IPS-18a (cell line): ENCODE measurements at regions not wholly inside any gene's neighbourhood (a gene's known extent, or its start where the extent isn't known, plus 50 kb on each side); places are given as distances from the start of the nearest gene placed in this dataset.

Experiments used
- H3K27ac ChIP-seq: one replicate; pipeline ENCODE4 v1.5.1; 2013; ENCODE audit warnings: low read length
- H3K27me3 ChIP-seq: one replicate; pipeline ENCODE4 v1.6.1; 2013; ENCODE audit warnings: mild to moderate bottlenecking, low read length; ENCODE audit not compliant: control insufficient read depth, insufficient read depth
- H3K36me3 ChIP-seq: one replicate; pipeline ENCODE4 v1.6.1; 2013; ENCODE audit warnings: low read depth, low read length; ENCODE audit not compliant: control insufficient read depth
- H3K4me1 ChIP-seq: one replicate; pipeline ENCODE4 v1.6.1; 2013; ENCODE audit warnings: low read depth, low read length; ENCODE audit not compliant: control insufficient read depth
- H3K4me3 ChIP-seq: one replicate; pipeline ENCODE4 v1.5.1; 2013; ENCODE audit warnings: low read length
- H3K9ac ChIP-seq: one replicate; pipeline ENCODE4 v1.6.1; 2013; ENCODE audit warnings: mild to moderate bottlenecking, low read length, moderate library complexity
- H3K9me3 ChIP-seq: one replicate; pipeline ENCODE4 v1.6.1; 2013; ENCODE audit warnings: low read depth, low read length; ENCODE audit not compliant: control insufficient read depth

DNA sequence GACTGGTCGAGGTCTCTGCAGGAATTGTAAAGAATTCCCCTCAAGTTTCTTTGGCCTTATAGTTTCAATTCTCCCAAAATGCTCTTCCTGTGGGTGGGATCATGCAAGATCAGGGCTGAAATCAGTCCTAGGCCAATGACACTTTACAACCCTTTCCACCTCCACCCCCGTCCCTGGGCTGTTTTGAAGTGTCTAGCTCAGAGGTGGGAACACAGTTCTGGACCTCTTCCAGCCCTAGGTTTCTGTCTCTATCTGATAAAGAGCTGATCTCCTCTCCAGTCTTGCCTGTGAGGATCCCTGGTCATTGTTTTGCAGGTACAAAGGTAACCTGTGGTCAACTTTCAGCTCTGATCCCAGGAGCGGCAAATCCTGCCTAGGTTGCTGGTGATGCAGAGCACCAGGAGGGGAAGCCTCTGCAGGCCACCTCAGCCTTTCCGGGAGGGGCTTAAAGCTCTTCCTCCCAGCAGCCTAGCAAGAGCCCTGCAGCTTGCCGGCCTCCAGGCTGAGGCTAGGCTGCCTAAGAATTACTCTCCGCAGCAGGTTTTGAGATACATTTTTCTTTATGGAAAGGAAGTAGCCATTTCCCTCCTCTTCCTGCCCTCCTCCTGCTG, 69.8 kb upstream of the WIPF1 start:
- Histone ChIP-seq H3K27me3 (no peaks in the 10 kb centered on the region), H3K9ac (no peak overlapping the region), H3K9me3 (no peaks in the 10 kb centered on the region), H3K4me1 (no peaks in the 10 kb centered on the region), H3K4me3 (no peak overlapping the region), H3K27ac (no peak overlapping the region), H3K36me3 (no peaks in the 10 kb centered on the region)

DNA sequence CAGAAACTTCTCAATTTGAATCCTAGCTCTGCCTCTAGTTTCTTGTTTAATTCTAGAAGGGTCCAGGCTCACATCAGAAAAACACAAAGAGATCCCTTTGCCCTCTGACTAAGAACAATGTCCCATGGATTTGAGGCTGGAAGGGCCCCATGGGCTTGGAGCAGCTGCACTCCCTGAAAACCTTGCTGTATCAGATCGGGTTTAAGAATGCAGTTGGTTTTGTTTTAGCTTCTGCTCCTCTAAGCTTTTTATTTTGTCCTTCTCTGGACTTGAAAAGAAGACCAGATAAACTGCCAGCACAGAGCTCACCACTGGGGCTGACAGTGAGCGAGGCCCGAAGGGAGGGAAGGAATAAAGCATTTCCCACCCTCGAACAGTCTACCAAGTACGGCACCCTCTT, 69.2 kb upstream of the WIPF1 start:
- no peaks in the 10 kb centered on the region for H3K9me3 ChIP-seq
- no peaks in the 10 kb centered on the region for H3K4me1 ChIP-seq
- H3K9ac ChIP-seq = no peak overlapping the region
- H3K4me3 ChIP-seq = no peak overlapping the region
- H3K27ac ChIP-seq = no peak overlapping the region
- H3K36me3 ChIP-seq = no peaks in the 10 kb centered on the region
- no peaks in the 10 kb centered on the region for H3K27me3 ChIP-seq

DNA sequence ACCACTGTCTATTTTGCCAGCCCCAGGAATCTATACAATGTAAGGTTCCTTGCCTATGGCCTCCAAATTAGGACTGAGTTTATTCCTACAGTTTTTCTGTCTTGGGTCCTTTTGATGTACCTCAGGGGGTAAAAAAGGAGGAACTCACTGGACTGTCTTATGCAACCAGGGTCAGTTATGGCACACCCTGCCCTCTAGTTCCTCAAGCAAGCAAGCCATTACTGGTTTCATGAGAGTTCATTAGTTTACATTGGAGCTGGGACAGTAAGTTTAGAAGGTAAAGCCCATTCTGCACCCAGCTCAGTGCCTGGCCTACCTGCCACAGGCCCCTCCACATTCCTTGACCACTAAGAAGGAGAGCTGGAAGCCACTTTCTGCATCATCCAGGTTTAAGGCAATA, 68.7 kb upstream of the WIPF1 start:
- Histone ChIP-seq H3K36me3 (no peaks in the 10 kb centered on the region), H3K4me1 (no peaks in the 10 kb centered on the region), H3K9ac (no peak overlapping the region), H3K4me3 (no peak overlapping the region), H3K27me3 (no peaks in the 10 kb centered on the region), H3K9me3 (no peaks in the 10 kb centered on the region), H3K27ac (no peak overlapping the region)

DNA sequence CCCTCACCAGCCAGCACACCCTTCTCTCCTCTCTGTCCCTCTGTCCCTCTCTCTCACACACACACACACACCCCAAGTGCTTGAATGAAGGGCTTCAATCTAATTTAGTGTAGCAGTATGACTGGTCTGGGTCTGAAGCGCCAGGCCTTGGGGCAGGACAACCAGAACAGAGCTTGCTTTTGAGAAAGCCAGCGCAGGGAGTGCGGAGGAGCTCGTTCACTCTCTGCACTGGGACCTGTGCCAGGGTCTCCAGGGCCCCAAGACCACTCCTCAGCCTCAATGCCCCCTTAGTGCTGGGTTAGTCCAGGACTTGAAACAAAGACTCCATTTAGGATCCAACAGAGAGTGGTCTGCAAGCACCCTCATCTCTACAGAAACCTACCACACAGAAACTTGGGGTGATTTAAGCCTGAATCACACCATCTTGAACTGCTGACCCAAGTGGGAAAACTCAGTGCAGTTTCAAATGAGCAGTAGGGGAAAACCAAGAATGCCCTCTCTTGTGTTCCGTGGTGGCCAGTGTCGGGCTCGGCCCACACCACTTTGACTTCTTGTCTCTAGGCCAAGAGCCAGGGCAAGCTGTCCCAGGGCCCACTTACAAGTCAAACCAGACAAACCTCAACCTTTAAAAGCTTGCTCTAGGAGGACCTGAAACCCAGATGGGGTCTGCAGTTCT, 66.6 kb upstream of the WIPF1 start:
- no peak overlapping the region for H3K9ac ChIP-seq
- no peaks in the 10 kb centered on the region for H3K4me1 ChIP-seq
- no peaks in the 10 kb centered on the region for H3K9me3 ChIP-seq
- no peak overlapping the region for H3K27ac ChIP-seq
- H3K36me3 ChIP-seq = no peaks in the 10 kb centered on the region
- no peaks in the 10 kb centered on the region for H3K27me3 ChIP-seq
- H3K4me3 ChIP-seq = no peak overlapping the region

DNA sequence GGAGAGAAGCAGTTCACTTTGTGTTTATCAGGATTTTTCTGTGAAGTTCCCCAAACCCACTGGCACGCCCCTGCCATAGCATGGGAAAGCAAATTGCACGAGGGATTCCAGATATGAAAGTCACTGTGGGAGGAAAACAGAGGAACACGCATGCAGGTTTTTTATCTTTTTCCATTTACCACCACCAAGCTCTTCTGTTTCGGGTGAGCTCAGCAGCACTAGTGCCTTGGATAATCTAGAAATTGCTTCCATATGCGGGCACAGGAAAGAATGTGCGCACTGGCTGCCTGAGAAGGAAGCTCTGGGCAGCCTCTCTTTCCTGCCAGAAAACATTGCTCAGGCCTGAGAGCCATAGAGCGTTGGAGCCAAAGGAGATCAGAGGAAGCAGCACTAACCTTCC, 65.9 kb upstream of the WIPF1 start:
- Histone ChIP-seq H3K27ac (no peak overlapping the region), H3K36me3 (no peaks in the 10 kb centered on the region), H3K4me1 (no peaks in the 10 kb centered on the region), H3K27me3 (no peaks in the 10 kb centered on the region), H3K9ac (no peak overlapping the region), H3K9me3 (no peaks in the 10 kb centered on the region), H3K4me3 (no peak overlapping the region)

DNA sequence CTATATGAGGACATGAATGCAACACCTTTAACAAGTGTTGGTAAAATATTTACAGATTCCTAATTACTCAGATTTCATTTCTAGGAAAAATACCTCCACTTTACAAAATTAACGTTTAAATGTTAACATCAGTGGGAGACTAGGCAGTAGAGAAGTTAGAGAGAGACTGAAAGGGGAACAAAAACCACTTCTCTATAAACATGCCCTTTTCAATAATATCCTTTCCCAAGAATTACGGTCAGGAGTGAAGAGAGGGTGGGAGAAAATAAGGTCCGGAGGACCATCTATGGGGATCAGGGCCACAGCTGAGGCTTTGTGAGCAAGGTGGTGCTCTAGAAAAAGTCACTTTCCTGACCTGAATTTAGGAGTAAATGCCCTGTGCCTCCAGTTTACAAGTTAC, 65.3 kb upstream of the WIPF1 start:
- Histone ChIP-seq H3K27me3 (no peaks in the 10 kb centered on the region), H3K27ac (no peak overlapping the region)

DNA sequence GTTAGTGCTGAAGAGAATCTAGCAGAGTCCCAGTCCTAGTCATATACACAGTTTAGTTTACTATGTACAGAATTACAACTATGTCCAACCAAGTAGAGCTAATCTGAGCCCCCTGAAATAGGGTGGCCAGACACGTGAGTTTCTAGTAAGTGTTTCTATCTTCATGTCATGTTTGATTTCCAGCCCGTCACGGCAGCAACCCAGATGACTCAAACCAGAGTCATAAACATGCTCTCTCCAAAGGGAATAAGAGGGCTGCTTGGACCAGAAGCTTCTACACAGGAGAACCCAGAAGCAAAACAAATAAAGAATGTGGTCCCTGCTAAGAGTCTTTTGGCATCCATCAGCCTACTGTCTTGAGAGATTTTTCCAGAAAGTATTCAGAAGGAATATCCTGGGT, 64.9 kb upstream of the WIPF1 start:
- Histone ChIP-seq H3K9ac (no peak overlapping the region), H3K36me3 (no peaks in the 10 kb centered on the region), H3K27me3 (no peaks in the 10 kb centered on the region), H3K9me3 (no peaks in the 10 kb centered on the region), H3K4me1 (no peaks in the 10 kb centered on the region), H3K27ac (no peak overlapping the region), H3K4me3 (no peak overlapping the region)

More for the DNA sequence above, 65.3 kb upstream of the WIPF1 start:
- Histone ChIP-seq H3K9ac (no peak overlapping the region), H3K4me1 (no peaks in the 10 kb centered on the region), H3K36me3 (no peaks in the 10 kb centered on the region), H3K4me3 (no peak overlapping the region), H3K9me3 (no peaks in the 10 kb centered on the region)

DNA sequence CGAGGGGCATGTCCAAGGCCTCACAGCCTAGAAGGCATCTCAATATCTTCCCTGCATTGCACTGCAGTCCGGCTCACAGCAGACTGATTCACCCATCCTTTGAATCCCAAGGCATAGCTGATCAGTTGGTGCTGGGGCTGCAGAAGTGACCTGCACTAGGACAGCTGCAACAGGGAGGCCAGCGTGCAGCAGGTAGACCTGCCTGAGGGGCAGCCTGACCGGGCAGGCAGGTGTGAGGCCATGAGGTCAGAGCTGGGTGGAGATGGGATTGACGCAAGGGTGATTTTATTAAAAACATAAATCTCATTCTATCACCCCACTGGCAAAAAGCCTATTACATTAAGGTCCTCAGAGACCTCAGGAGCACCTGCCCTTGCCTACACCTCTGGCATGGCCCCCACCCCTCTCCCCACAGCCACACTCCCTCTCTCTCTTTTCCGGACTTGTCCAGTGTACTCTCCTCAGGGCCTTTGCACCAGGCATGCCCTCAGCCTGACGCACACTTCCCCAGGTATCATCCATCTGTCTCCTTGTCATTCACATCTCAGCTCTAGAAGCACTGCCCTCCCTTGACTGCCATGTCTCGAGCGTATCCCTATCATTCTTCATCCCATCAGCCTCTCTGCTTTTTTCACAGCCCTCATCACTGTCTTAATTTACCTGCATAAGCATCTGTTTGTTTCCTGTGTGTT, 63.5 kb upstream of the WIPF1 start:
- Histone ChIP-seq H3K4me3 (no peak overlapping the region), H3K27ac (no peak overlapping the region)

DNA sequence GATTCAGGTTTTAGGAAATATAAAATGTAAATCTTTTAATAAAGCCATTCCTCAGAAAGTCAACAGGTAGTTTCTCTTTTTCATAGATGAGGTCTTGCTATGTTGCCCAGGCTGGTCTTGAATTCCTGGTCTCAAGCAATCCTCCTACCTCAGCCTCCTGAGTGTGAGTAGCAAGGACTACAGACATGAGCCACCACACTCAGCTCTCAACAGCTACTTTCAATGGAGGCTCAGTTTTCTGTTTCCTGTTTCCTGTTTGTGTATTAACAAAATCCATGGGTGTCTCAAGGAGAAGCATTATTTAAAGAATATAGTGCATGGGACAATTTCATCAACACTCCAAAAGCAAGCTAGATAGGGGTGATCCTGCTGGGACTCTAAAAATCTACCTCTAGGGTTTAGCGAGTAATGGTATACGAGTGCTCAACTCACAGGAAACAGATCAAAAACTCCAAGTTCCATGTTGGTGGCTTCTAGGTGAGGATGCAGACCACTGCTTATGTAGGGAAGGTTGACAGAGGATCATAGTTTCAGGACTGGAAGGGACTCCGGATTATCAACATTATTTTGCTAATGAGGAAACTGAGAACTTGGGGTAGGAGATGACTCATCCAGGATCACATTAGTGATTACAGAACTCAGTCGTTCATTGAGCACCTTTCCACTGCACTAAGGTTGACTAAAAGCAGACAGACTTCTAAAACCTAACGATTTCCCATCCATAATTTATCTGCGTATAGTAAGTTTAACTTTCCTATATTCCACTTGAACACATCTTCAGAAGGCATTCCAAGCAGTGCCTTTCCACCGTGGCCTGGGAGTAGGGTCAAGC, 61.7 kb upstream of the WIPF1 start:
- H3K36me3 ChIP-seq = no peaks in the 10 kb centered on the region
- no peak overlapping the region for H3K27ac ChIP-seq
- H3K4me1 ChIP-seq = no peaks in the 10 kb centered on the region
- H3K4me3 ChIP-seq = no peak overlapping the region
- H3K27me3 ChIP-seq = no peaks in the 10 kb centered on the region
- no peak overlapping the region for H3K9ac ChIP-seq
- H3K9me3 ChIP-seq = no peaks in the 10 kb centered on the region

More for the DNA sequence above, 63.5 kb upstream of the WIPF1 start:
- no peaks in the 10 kb centered on the region for H3K36me3 ChIP-seq
- no peaks in the 10 kb centered on the region for H3K9me3 ChIP-seq
- no peak overlapping the region for H3K9ac ChIP-seq
- H3K4me1 ChIP-seq = no peaks in the 10 kb centered on the region
- no peaks in the 10 kb centered on the region for H3K27me3 ChIP-seq

DNA sequence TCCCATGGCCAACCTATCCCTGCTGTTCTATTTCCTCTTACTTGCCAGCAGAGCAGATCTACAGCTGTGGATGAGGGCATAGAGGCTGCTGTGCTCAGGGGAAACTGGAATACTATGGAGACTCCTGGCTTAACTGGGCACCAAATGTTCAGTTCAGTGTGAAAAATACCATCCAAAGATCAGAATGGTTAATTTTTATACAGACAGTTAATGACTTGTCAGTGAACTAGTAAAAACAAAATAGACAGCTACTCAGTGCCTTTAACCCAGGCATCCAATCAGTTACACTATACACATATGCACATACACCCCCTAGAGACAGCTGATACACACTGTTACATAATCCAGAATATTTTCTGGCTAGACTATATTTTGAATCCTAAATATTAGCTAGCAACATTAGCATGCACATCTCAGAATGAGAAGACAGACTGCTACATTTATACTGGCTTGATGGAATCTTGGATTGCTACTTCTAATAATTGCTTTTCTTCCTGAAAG, 59.1 kb upstream of the WIPF1 start:
- Histone ChIP-seq H3K27me3 (no peaks in the 10 kb centered on the region), H3K4me1 (no peaks in the 10 kb centered on the region), H3K4me3 (no peak overlapping the region), H3K9me3 (no peaks in the 10 kb centered on the region), H3K9ac (no peak overlapping the region), H3K36me3 (no peaks in the 10 kb centered on the region), H3K27ac (no peak overlapping the region)

DNA sequence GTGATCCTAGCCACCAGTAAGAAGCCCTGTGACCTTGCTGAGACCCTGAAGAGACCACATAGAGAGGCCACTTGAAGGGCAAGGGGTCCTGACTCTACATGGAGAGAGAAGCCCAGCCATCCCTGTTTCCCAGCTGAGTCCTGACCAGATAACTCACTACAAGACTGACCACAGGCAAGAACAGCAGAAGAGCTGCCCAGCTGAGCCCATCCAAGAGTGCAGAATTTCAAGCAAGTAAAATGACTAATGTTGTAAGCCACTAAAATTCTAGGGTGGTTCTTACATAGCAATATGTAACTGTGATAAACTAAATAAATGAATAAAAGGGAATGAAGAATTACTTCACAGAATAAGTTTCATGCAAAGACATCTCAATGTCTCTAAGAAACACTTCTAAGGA, 58.4 kb upstream of the WIPF1 start:
- H3K9ac ChIP-seq = no peak overlapping the region
- H3K9me3 ChIP-seq = no peaks in the 10 kb centered on the region
- H3K27ac ChIP-seq = no peak overlapping the region
- H3K36me3 ChIP-seq = no peaks in the 10 kb centered on the region
- no peaks in the 10 kb centered on the region for H3K27me3 ChIP-seq
- H3K4me3 ChIP-seq = no peak overlapping the region
- H3K4me1 ChIP-seq = no peaks in the 10 kb centered on the region
